IPS-15b (cell line): ENCODE measurements at regions not wholly inside any gene's neighbourhood (a gene's known extent, or its start where the extent isn't known, plus 50 kb on each side); places are given as distances from the start of the nearest gene placed in this dataset.

Experiments
- H3K27me3 ChIP-seq: one replicate; pipeline ENCODE4 v1.6.1; 2013; ENCODE audit warnings: low read length; ENCODE audit not compliant: control insufficient read depth, insufficient read depth
- H3K36me3 ChIP-seq: one replicate; pipeline ENCODE4 v1.6.1; 2013; ENCODE audit warnings: low read length; ENCODE audit not compliant: control insufficient read depth, insufficient read depth
- H3K4me1 ChIP-seq: one replicate; pipeline ENCODE4 v1.6.1; 2013; ENCODE audit warnings: mild to moderate bottlenecking, low read length; ENCODE audit not compliant: control insufficient read depth, insufficient read depth
- H3K4me3 ChIP-seq: one replicate; pipeline ENCODE4 v1.5.1; 2013; ENCODE audit warnings: low read depth, low read length
- H3K9ac ChIP-seq: one replicate; pipeline ENCODE4 v1.6.1; 2013; ENCODE audit warnings: low read depth, mild to moderate bottlenecking, low read length
- H3K9me3 ChIP-seq: one replicate; pipeline ENCODE4 v1.6.1; 2013; ENCODE audit warnings: mild to moderate bottlenecking, low read length; ENCODE audit not compliant: control insufficient read depth, insufficient read depth

GRCh38 chr21:28823429-28823828, 169.2 kb downstream of the LTN1 start:
- Histone ChIP-seq H3K27me3 (no peaks in the 10 kb centered on the region), H3K9me3 (no peaks in the 10 kb centered on the region), H3K4me1 (no peaks in the 10 kb centered on the region), H3K4me3 (no peak overlapping the region), H3K36me3 (no peaks in the 10 kb centered on the region), H3K9ac (no peak overlapping the region)

- Histone ChIP-seq H3K4me1 (no peaks in the 10 kb centered on the region), H3K27me3 (no peaks in the 10 kb centered on the region), H3K9me3 (no peaks in the 10 kb centered on the region), H3K4me3 (no peak overlapping the region), H3K36me3 (no peaks in the 10 kb centered on the region), H3K9ac (no peak overlapping the region)
Observed at GRCh38 chr21:28822486-28823335, 170.0 kb downstream of the LTN1 start.

GRCh38 chr21:28822123-28822399, 170.6 kb downstream of the LTN1 start:
- H3K36me3 ChIP-seq, result no peaks in the 10 kb centered on the region
- no peak overlapping the region for H3K4me3 ChIP-seq
- H3K4me1 ChIP-seq, result no peaks in the 10 kb centered on the region
- no peaks in the 10 kb centered on the region for H3K27me3 ChIP-seq
- H3K9ac ChIP-seq, result no peak overlapping the region
- H3K9me3 ChIP-seq, result no peaks in the 10 kb centered on the region

GRCh38 chr21:28821276-28822122, 171.2 kb downstream of the LTN1 start:
- no peaks in the 10 kb centered on the region for H3K36me3 ChIP-seq
- H3K27me3 ChIP-seq, result no peaks in the 10 kb centered on the region
- no peak overlapping the region for H3K4me3 ChIP-seq
- H3K9me3 ChIP-seq, result no peaks in the 10 kb centered on the region
- H3K4me1 ChIP-seq, result no peaks in the 10 kb centered on the region
- no peak overlapping the region for H3K9ac ChIP-seq

GRCh38 chr21:28818663-28819278, 173.9 kb downstream of the LTN1 start:
- no peaks in the 10 kb centered on the region for H3K27me3 ChIP-seq

GRCh38 chr21:28817871-28818270, 174.8 kb downstream of the LTN1 start:
- no peak overlapping the region for H3K4me3 ChIP-seq
- H3K9me3 ChIP-seq, result no peaks in the 10 kb centered on the region
- H3K4me1 ChIP-seq, result no peaks in the 10 kb centered on the region
- H3K9ac ChIP-seq, result no peak overlapping the region
- H3K27me3 ChIP-seq, result no peaks in the 10 kb centered on the region
- no peaks in the 10 kb centered on the region for H3K36me3 ChIP-seq

More at GRCh38 chr21:28818663-28819278, 173.9 kb downstream of the LTN1 start:
- Histone ChIP-seq H3K36me3 (no peaks in the 10 kb centered on the region), H3K4me1 (no peaks in the 10 kb centered on the region), H3K9me3 (no peaks in the 10 kb centered on the region), H3K4me3 (no peak overlapping the region), H3K9ac (no peak overlapping the region)

- Histone ChIP-seq H3K4me3 (no peak overlapping the region), H3K27me3 (no peaks in the 10 kb centered on the region), H3K9me3 (no peaks in the 10 kb centered on the region), H3K9ac (no peak overlapping the region), H3K4me1 (no peaks in the 10 kb centered on the region), H3K36me3 (no peaks in the 10 kb centered on the region)
Observed at GRCh38 chr21:28811860-28812259, 180.8 kb downstream of the LTN1 start.

GRCh38 chr21:28810826-28811524, 181.7 kb downstream of the LTN1 start:
- Histone ChIP-seq H3K36me3 (no peaks in the 10 kb centered on the region), H3K4me1 (no peaks in the 10 kb centered on the region), H3K9ac (no peak overlapping the region), H3K4me3 (no peak overlapping the region), H3K27me3 (no peaks in the 10 kb centered on the region), H3K9me3 (no peaks in the 10 kb centered on the region)

GRCh38 chr21:28805885-28806284, 186.8 kb downstream of the LTN1 start:
- H3K4me3 ChIP-seq, result no peak overlapping the region
- H3K9ac ChIP-seq, result no peak overlapping the region
- H3K9me3 ChIP-seq, result no peaks in the 10 kb centered on the region
- no peaks in the 10 kb centered on the region for H3K36me3 ChIP-seq
- H3K4me1 ChIP-seq, result no peaks in the 10 kb centered on the region
- no peaks in the 10 kb centered on the region for H3K27me3 ChIP-seq

- Histone ChIP-seq H3K27me3 (no peaks in the 10 kb centered on the region), H3K4me1 (no peaks in the 10 kb centered on the region), H3K4me3 (no peak overlapping the region)
Observed at GRCh38 chr21:28804089-28804670, 188.5 kb downstream of the LTN1 start.

GRCh38 chr21:28801906-28802305, 190.8 kb downstream of the LTN1 start:
- Histone ChIP-seq H3K9me3 (no peaks in the 10 kb centered on the region), H3K4me1 (no peaks in the 10 kb centered on the region), H3K9ac (no peak overlapping the region), H3K36me3 (no peaks in the 10 kb centered on the region), H3K4me3 (no peak overlapping the region), H3K27me3 (no peaks in the 10 kb centered on the region)

More at GRCh38 chr21:28804089-28804670, 188.5 kb downstream of the LTN1 start:
- no peaks in the 10 kb centered on the region for H3K36me3 ChIP-seq
- no peaks in the 10 kb centered on the region for H3K9me3 ChIP-seq
- no peak overlapping the region for H3K9ac ChIP-seq
